Osteoblast (primary cell): ENCODE measurements at regions not wholly inside any gene's neighbourhood (a gene's known extent, or its start where the extent isn't known, plus 50 kb on each side); places are given as distances from the start of the nearest gene placed in this dataset.
A peak's percentile ranks its signal among the peaks of the same experiment; 100 is the strongest.

Experiments
- DNase-seq: peaks from one replicate; pipeline ENCODE4 v3.0.0; 2011; ENCODE audit warnings: low spot score, mixed read lengths; ENCODE audit not compliant: insufficient read length; ENCODE audit errors: missing footprints
- H2AFZ ChIP-seq: 2 replicates; pipeline ENCODE4 v1.6.0; 2011; ENCODE audit warnings: mild to moderate bottlenecking, low read length
- H3K27ac ChIP-seq: 2 replicates; pipeline ENCODE4 v1.5.1; 2011; ENCODE audit warnings: mild to moderate bottlenecking, low read depth, low read length, moderate library complexity
- H3K27me3 ChIP-seq: 2 replicates; pipeline ENCODE4 v1.6.0; 2012; ENCODE audit warnings: mild to moderate bottlenecking, control low read depth, inconsistent platforms, low read length, moderate library complexity; ENCODE audit not compliant: insufficient read depth
- H3K36me3 ChIP-seq: 2 replicates; pipeline ENCODE4 v1.5.1; 2011; ENCODE audit warnings: mild to moderate bottlenecking, low read length, control low read depth, moderate library complexity; ENCODE audit not compliant: insufficient read depth
- H3K4me1 ChIP-seq: 2 replicates; pipeline ENCODE4 v1.5.1; 2011; ENCODE audit warnings: mild to moderate bottlenecking, low read length, control low read depth, moderate library complexity; ENCODE audit not compliant: insufficient read depth
- H3K4me2 ChIP-seq: 2 replicates; pipeline ENCODE4 v1.6.0; 2011; ENCODE audit warnings: mild to moderate bottlenecking, low read length; ENCODE audit not compliant: insufficient read depth
- H3K4me3 ChIP-seq: fragments of 200-600 bp; sonication (generic); 3 replicates; pipeline ENCODE4 v1.5.1; 2012; ENCODE audit warnings: mild to moderate bottlenecking, low read length, inconsistent platforms; ENCODE audit not compliant: insufficient read depth
- H3K79me2 ChIP-seq: 2 replicates; pipeline ENCODE4 v1.6.0; 2012; ENCODE audit warnings: mild to moderate bottlenecking, low read length, control low read depth, inconsistent platforms; ENCODE audit not compliant: insufficient read depth
- H3K9me3 ChIP-seq: 2 replicates; pipeline ENCODE4 v1.5.1; 2011; ENCODE audit warnings: low read depth, low read length, control low read depth
- H4K20me1 ChIP-seq: 2 replicates; pipeline ENCODE4 v1.6.0; 2012; ENCODE audit warnings: mild to moderate bottlenecking, low read length, control low read depth; ENCODE audit not compliant: insufficient read depth
- TF ChIP-seq, protein P1 (sequence below): IDR thresholded peaks from 2 replicates; pipeline ENCODE4 v1.5.1; 2011; ENCODE audit warnings: mild to moderate bottlenecking, low read depth, low read length, moderate library complexity; ENCODE audit errors: extremely low read depth

DNA sequence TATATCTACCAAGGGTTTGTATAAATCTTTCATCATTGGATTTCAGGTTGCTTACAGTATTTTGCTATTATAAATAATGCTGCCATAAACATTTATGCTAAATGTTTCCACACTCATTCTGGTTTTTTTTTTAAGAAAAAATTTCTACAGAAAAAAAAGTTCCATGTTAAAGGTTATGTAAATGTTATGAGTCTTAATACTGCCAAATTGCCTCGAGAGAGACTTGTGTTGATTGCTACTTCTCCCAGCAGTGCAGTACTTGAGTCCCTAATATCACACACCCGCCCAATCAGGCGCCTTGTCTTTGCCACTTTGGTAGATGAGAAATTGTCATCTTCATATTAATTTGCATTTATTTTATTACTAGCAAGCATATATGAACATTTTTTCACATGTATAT lies 96.7 kb upstream of the TMEM26 start:
- Histone ChIP-seq H3K36me3 (no peaks in the 10 kb centered on the region), H3K9me3 (no peaks in the 10 kb centered on the region), H3K4me2 (no peak overlapping the region), H3K4me3 (no peak overlapping the region), H3K27ac (no peak overlapping the region), H3K27me3 (no peaks in the 10 kb centered on the region), H3K4me1 (no peaks in the 10 kb centered on the region), H3K79me2 (no peaks in the 10 kb centered on the region), H2AFZ (no peak overlapping the region), H4K20me1 (no peaks in the 10 kb centered on the region)
- DNase-seq, result no peak
- TF ChIP-seq, protein P1, sequence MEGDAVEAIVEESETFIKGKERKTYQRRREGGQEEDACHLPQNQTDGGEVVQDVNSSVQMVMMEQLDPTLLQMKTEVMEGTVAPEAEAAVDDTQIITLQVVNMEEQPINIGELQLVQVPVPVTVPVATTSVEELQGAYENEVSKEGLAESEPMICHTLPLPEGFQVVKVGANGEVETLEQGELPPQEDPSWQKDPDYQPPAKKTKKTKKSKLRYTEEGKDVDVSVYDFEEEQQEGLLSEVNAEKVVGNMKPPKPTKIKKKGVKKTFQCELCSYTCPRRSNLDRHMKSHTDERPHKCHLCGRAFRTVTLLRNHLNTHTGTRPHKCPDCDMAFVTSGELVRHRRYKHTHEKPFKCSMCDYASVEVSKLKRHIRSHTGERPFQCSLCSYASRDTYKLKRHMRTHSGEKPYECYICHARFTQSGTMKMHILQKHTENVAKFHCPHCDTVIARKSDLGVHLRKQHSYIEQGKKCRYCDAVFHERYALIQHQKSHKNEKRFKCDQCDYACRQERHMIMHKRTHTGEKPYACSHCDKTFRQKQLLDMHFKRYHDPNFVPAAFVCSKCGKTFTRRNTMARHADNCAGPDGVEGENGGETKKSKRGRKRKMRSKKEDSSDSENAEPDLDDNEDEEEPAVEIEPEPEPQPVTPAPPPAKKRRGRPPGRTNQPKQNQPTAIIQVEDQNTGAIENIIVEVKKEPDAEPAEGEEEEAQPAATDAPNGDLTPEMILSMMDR, result no peak

DNA sequence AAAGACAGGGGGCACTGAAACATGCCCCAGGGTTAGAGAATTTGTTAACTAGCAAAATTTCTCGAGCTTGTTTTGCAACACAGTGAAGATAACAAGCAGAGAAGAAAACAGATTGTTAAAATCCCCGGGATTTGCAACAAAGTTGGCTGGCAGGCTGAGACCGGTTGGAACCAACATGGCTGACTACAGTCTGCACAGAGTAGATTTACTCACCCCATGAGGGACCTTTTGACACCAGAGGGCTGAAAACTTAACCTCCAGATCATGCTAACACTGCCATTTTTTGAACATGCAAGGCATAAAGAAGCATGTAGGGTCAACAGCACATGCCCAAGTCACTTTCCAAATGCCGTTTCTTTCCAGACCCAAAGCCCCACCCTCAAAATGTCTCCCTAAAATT lies 95.2 kb upstream of the TMEM26 start:
- no peak overlapping the region for H2AFZ ChIP-seq
- TF ChIP-seq, protein P1, result no peak
- DNase-seq, result no peak

DNA sequence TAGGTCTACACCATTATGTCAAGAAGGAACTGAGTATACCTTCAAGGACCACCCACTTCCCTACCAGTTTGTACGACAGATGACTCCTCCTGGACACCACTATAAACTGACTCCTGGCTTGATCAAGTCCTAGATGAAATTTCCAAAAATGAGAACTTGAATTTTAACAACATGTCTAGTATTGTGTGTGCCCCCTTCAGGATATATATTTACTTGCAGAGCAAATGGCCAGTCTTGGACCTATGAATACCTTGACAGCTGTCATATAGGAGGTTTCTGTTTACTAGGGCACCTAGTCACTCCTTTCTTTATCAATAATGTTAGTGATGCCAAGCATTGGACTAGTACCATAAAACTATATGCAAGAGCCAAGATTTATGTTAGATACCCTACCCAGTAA lies 94.1 kb upstream of the TMEM26 start:
- DNase-seq, result no peak
- Histone ChIP-seq H3K4me3 (no peak overlapping the region), H3K36me3 (no peaks in the 10 kb centered on the region), H3K4me1 (no peaks in the 10 kb centered on the region), H3K27ac (no peak overlapping the region), H4K20me1 (no peaks in the 10 kb centered on the region), H3K9me3 (no peaks in the 10 kb centered on the region), H3K27me3 (no peaks in the 10 kb centered on the region), H2AFZ (no peak overlapping the region), H3K4me2 (no peak overlapping the region), H3K79me2 (no peaks in the 10 kb centered on the region)
- TF ChIP-seq, protein P1, result peak; percentile 13

More for the DNA sequence above, 95.2 kb upstream of the TMEM26 start:
- Histone ChIP-seq H3K27me3 (no peaks in the 10 kb centered on the region), H3K4me2 (no peak overlapping the region), H4K20me1 (no peaks in the 10 kb centered on the region), H3K79me2 (no peaks in the 10 kb centered on the region), H3K4me3 (no peak overlapping the region), H3K27ac (no peak overlapping the region), H3K36me3 (no peaks in the 10 kb centered on the region), H3K9me3 (no peaks in the 10 kb centered on the region), H3K4me1 (no peaks in the 10 kb centered on the region)

DNA sequence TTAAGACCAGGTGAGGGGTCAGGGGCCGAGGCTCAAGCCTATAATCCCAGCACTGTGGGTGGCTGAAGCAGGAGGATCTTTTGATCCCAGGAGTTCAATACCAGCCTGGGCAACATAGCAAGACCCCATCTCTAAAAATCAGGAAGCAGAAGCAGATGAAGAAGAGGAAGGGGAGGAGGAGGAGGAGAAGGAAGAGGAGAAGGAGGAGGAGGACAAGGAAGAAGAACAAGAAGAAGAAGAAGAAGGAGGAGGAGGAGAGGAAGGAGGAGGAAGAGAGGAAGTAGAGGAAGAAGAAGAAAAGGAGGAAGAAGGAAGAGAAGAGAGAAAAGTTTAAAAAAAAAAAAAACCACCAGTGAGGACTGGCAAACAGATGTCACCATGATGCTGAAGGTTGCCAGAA lies 92.0 kb upstream of the TMEM26 start:
- H2AFZ ChIP-seq, result no peak overlapping the region
- DNase-seq, result no peak
- TF ChIP-seq, protein P1, result no peak

More for the DNA sequence above, 92.0 kb upstream of the TMEM26 start:
- no peaks in the 10 kb centered on the region for H4K20me1 ChIP-seq
- no peak overlapping the region for H3K27ac ChIP-seq
- H3K4me3 ChIP-seq, result no peak overlapping the region
- H3K4me1 ChIP-seq, result no peaks in the 10 kb centered on the region
- H3K79me2 ChIP-seq, result no peaks in the 10 kb centered on the region
- no peaks in the 10 kb centered on the region for H3K27me3 ChIP-seq
- H3K4me2 ChIP-seq, result no peak overlapping the region
- H3K9me3 ChIP-seq, result no peaks in the 10 kb centered on the region
- H3K36me3 ChIP-seq, result no peaks in the 10 kb centered on the region
